ENCODE measurements at regions not wholly inside any gene's neighbourhood (a gene's known extent, or its start where the extent isn't known, plus 50 kb on each side); places are given as distances from the start of the nearest gene placed in this dataset.
"Not testable (repeated sequence)": the region's sequence is repeated elsewhere in the genome, so short reads cannot be mapped to it uniquely, and the experiment has no call there.

- no peak overlapping the region for H3K4me3 ChIP-seq (replicated peaks; ENCODE audit: low read depth, low read length)
Observed at GRCh38 chr2:210730672-210731071, 174.3 kb downstream of the CPS1 start.

GRCh38 chr2:210746826-210747225 lies 190.4 kb downstream of the CPS1 start:
- not testable (repeated sequence) for DNase-seq (ENCODE audit: low read depth); H3K4me3 ChIP-seq (replicated peaks; ENCODE audit: low read depth, low read length)

More at GRCh38 chr2:210730672-210731071, 174.3 kb downstream of the CPS1 start:
- no peak for DNase-seq (ENCODE audit: low read depth)
- no peak for TF ChIP-seq CTCF (IDR thresholded peaks at IDR 0.05; ENCODE audit: low read length, missing control alignments)

- no peak for DNase-seq (ENCODE audit: low read depth)
- TF ChIP-seq CTCF (IDR thresholded peaks at IDR 0.05; ENCODE audit: low read length, missing control alignments): no peak
- no peak overlapping the region for H3K4me3 ChIP-seq (replicated peaks; ENCODE audit: low read depth, low read length)
Observed at GRCh38 chr2:210752532-210752931, 196.1 kb downstream of the CPS1 start.

GRCh38 chr2:210753386-210753785 lies 197.0 kb downstream of the CPS1 start:
- no peak for TF ChIP-seq CTCF (IDR thresholded peaks at IDR 0.05; ENCODE audit: low read length, missing control alignments)
- no peak for DNase-seq (ENCODE audit: low read depth)
- no peak overlapping the region for H3K4me3 ChIP-seq (replicated peaks; ENCODE audit: low read depth, low read length)

GRCh38 chr2:210756855-210757254 lies 200.5 kb downstream of the CPS1 start:
- DNase-seq (ENCODE audit: low read depth): no peak
- TF ChIP-seq CTCF (IDR thresholded peaks at IDR 0.05; ENCODE audit: low read length, missing control alignments): no peak
- no peak overlapping the region for H3K4me3 ChIP-seq (replicated peaks; ENCODE audit: low read depth, low read length)

GRCh38 chr2:210762604-210763588 lies 206.5 kb downstream of the CPS1 start:
- no peak for DNase-seq (ENCODE audit: low read depth)
- no peak for TF ChIP-seq CTCF (IDR thresholded peaks at IDR 0.05; ENCODE audit: low read length, missing control alignments)
- H3K4me3 ChIP-seq (replicated peaks; ENCODE audit: low read depth, low read length): no peak overlapping the region

- H3K4me3 ChIP-seq (replicated peaks; ENCODE audit: low read depth, low read length): no peak overlapping the region
- no peak for TF ChIP-seq CTCF (IDR thresholded peaks at IDR 0.05; ENCODE audit: low read length, missing control alignments)
- no peak for DNase-seq (ENCODE audit: low read depth)
Observed at GRCh38 chr2:210768329-210768910, 212.0 kb downstream of the CPS1 start.

Measured in fibroblast of pulmonary artery (primary cell).